ENCODE measurements at regions not wholly inside any gene's neighbourhood (a gene's known extent, or its start where the extent isn't known, plus 50 kb on each side); places are given as distances from the start of the nearest gene placed in this dataset.

GRCh38 chr9:22238809-22239684 lies 207.6 kb upstream of the DMRTA1 start:
- TF ChIP-seq TAF1 (IDR thresholded peaks at IDR 0.05; ENCODE audit: borderline replicate concordance, insufficient read depth, low read length) (no peak), FOXP2 (optimal IDR thresholded peaks at IDR 0.05; ENCODE audit: borderline replicate concordance, extremely low read depth, extremely low read length, insufficient read depth) (no peak), SIN3A (IDR thresholded peaks at IDR 0.05; ENCODE audit: borderline replicate concordance, insufficient read depth, low read length) (no peak), POLR2AphosphoS5 (IDR thresholded peaks at IDR 0.05; ENCODE audit: low read depth, low read length) (no peak), REST (IDR thresholded peaks at IDR 0.05; ENCODE audit: insufficient read depth in 1 of 2, low read depth in 2 of 2, low read length in 2 of 2) (no peak)

GRCh38 chr9:22240619-22241018 lies 206.0 kb upstream of the DMRTA1 start:
- TF ChIP-seq FOXP2 (optimal IDR thresholded peaks at IDR 0.05; ENCODE audit: borderline replicate concordance, extremely low read depth, extremely low read length, insufficient read depth), result no peak

- no peak for TF ChIP-seq REST (IDR thresholded peaks at IDR 0.05; ENCODE audit: insufficient read depth in 1 of 2, low read depth in 2 of 2, low read length in 2 of 2)
- TF ChIP-seq TAF1 (IDR thresholded peaks at IDR 0.05; ENCODE audit: borderline replicate concordance, insufficient read depth, low read length), result no peak
- TF ChIP-seq SIN3A (IDR thresholded peaks at IDR 0.05; ENCODE audit: borderline replicate concordance, insufficient read depth, low read length), result no peak
- TF ChIP-seq POLR2AphosphoS5 (IDR thresholded peaks at IDR 0.05; ENCODE audit: low read depth, low read length), result no peak
These were observed 205.6 kb upstream of the DMRTA1 start for GRCh38 chr9:22241024-22241423.

GRCh38 chr9:22241611-22242010 lies 205.0 kb upstream of the DMRTA1 start:
- TF ChIP-seq SIN3A (IDR thresholded peaks at IDR 0.05; ENCODE audit: borderline replicate concordance, insufficient read depth, low read length), result no peak
- TF ChIP-seq FOXP2 (optimal IDR thresholded peaks at IDR 0.05; ENCODE audit: borderline replicate concordance, extremely low read depth, extremely low read length, insufficient read depth), result no peak
- no peak for TF ChIP-seq TAF1 (IDR thresholded peaks at IDR 0.05; ENCODE audit: borderline replicate concordance, insufficient read depth, low read length)
- TF ChIP-seq REST (IDR thresholded peaks at IDR 0.05; ENCODE audit: insufficient read depth in 1 of 2, low read depth in 2 of 2, low read length in 2 of 2), result no peak
- no peak for TF ChIP-seq POLR2AphosphoS5 (IDR thresholded peaks at IDR 0.05; ENCODE audit: low read depth, low read length)

- TF ChIP-seq FOXP2 (optimal IDR thresholded peaks at IDR 0.05; ENCODE audit: borderline replicate concordance, extremely low read depth, extremely low read length, insufficient read depth), result no peak
- TF ChIP-seq SIN3A (IDR thresholded peaks at IDR 0.05; ENCODE audit: borderline replicate concordance, insufficient read depth, low read length), result no peak
- no peak for TF ChIP-seq TAF1 (IDR thresholded peaks at IDR 0.05; ENCODE audit: borderline replicate concordance, insufficient read depth, low read length)
- no peak for TF ChIP-seq REST (IDR thresholded peaks at IDR 0.05; ENCODE audit: insufficient read depth in 1 of 2, low read depth in 2 of 2, low read length in 2 of 2)
- TF ChIP-seq POLR2AphosphoS5 (IDR thresholded peaks at IDR 0.05; ENCODE audit: low read depth, low read length), result no peak
These were observed 202.2 kb upstream of the DMRTA1 start for GRCh38 chr9:22244139-22245011.

Data from PFSK-1 (cell line).